Activated CD4-positive, alpha-beta memory T cell treated with anti-CD3 and anti-CD28 coated beads for 36 hours (primary cell): ENCODE measurements at regions not wholly inside any gene's neighbourhood (a gene's known extent, or its start where the extent isn't known, plus 50 kb on each side); places are given as distances from the start of the nearest gene placed in this dataset.
"Not testable (repeated sequence)": the region's sequence is repeated elsewhere in the genome, so short reads cannot be mapped to it uniquely, and the experiment has no call there.

Experiments
- CTCF ChIA-PET: fragments of 350-600 bp; sonication (Branson Sonifier 250); formaldehyde crosslinking; loops from one replicate; lab custom pipeline; 2021; ENCODE audit warnings: antibody characterized with exemption, inconsistent platforms; lab: Charles Lee
- POLR2A ChIA-PET: fragments of 350-600 bp; sonication (Branson Sonifier 250); formaldehyde crosslinking; loops from one replicate; lab custom pipeline; 2021; ENCODE audit warnings: antibody characterized with exemption; lab: Charles Lee
- DNase-seq: peaks from one replicate; pipeline ENCODE4 v3.0.0-alpha.2; 2020
- H3K27ac Mint-ChIP-seq: one replicate; pipeline ENCODE4 v1.8.0; 2021; ENCODE audit warnings: mixed read lengths
- H3K27me3 Mint-ChIP-seq: one replicate; pipeline ENCODE4 v1.8.0; 2021; ENCODE audit warnings: mixed read lengths
- H3K36me3 Mint-ChIP-seq: one replicate; pipeline ENCODE4 v1.8.0; 2021; ENCODE audit warnings: mixed read lengths
- H3K4me1 Mint-ChIP-seq: one replicate; pipeline ENCODE4 v1.8.0; 2021; ENCODE audit warnings: low read depth, mixed read lengths
- H3K4me3 Mint-ChIP-seq: one replicate; pipeline ENCODE4 v1.8.0; 2021; ENCODE audit warnings: mild to moderate bottlenecking, mixed read lengths
- H3K9me3 Mint-ChIP-seq: one replicate; pipeline ENCODE4 v1.8.0; 2021; ENCODE audit warnings: mixed read lengths
- intact Hi-C: fragments of 100-400 bp; cut with micrococcal nuclease; formaldehyde crosslinking; loops from one replicate; pipeline ENCODE4 v1.15.1; 2023

DNA sequence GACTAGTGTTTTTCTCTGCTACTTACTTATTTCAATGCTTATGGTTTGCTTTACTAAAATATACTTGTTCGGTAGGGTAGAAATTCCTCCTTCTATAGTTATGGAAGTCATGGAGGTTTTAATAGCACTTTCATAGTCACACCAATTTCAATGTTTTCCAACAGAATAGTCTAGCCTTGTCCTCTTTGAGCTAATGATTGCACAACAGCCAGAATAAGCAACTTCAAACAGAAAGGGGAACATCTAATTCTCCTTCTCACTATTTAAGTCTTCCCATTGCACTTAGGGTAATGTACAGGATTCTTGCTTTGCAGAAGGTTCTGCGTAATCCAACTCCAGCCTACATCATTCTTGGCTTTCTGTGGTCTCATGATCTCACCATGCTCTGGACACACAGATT is 287.7 kb upstream of the GCFC2 start:
- intact Hi-C loops, result no loop called here
- no peak for DNase-seq

GRCh38 chr2:75994759-75995158 is 284.0 kb upstream of the GCFC2 start:
- Mint-ChIP-seq H3K36me3 (no peaks in the 10 kb centered on the region), H3K9me3 (peaks cover 38% of the 10 kb centered on the region), H3K27me3 (no peaks in the 10 kb centered on the region), H3K4me1 (no peaks in the 10 kb centered on the region), H3K27ac (no peak overlapping the region), H3K4me3 (no peak overlapping the region)
- POLR2A ChIA-PET, result no interaction called here
- intact Hi-C loops, result no loop called here
- CTCF ChIA-PET, result no interaction called here
- no peak for DNase-seq

More for the DNA sequence above, 287.7 kb upstream of the GCFC2 start:
- POLR2A ChIA-PET, result no interaction called here
- H3K9me3 Mint-ChIP-seq, result peaks cover 30% of the 10 kb centered on the region
- no peaks in the 10 kb centered on the region for H3K27me3 Mint-ChIP-seq
- no peak overlapping the region for H3K4me3 Mint-ChIP-seq
- CTCF ChIA-PET, result no interaction called here
- H3K27ac Mint-ChIP-seq, result no peak overlapping the region
- no peaks in the 10 kb centered on the region for H3K36me3 Mint-ChIP-seq
- H3K4me1 Mint-ChIP-seq, result no peaks in the 10 kb centered on the region

GRCh38 chr2:75988622-75989021 is 277.9 kb upstream of the GCFC2 start:
- H3K27ac Mint-ChIP-seq, H3K4me1 Mint-ChIP-seq, H3K27me3 Mint-ChIP-seq, H3K4me3 Mint-ChIP-seq, CTCF ChIA-PET, intact Hi-C loops, DNase-seq, H3K36me3 Mint-ChIP-seq, POLR2A ChIA-PET: not testable (repeated sequence)
- peaks cover 28% of the 10 kb centered on the region for H3K9me3 Mint-ChIP-seq

- peaks cover 16% of the 10 kb centered on the region for H3K9me3 Mint-ChIP-seq
- ChIA-PET POLR2A (no interaction called here), CTCF (no interaction called here)
- no peaks in the 10 kb centered on the region for H3K27me3 Mint-ChIP-seq
- H3K4me3 Mint-ChIP-seq, result no peak overlapping the region
- H3K27ac Mint-ChIP-seq, result no peak overlapping the region
- DNase-seq, result no peak
- intact Hi-C loops, result no loop called here
- no peaks in the 10 kb centered on the region for H3K4me1 Mint-ChIP-seq
- no peaks in the 10 kb centered on the region for H3K36me3 Mint-ChIP-seq
Measured at GRCh38 chr2:75986617-75987016, 275.9 kb upstream of the GCFC2 start.

GRCh38 chr2:75982719-75983118 is 272.0 kb upstream of the GCFC2 start:
- ChIA-PET CTCF (no interaction called here), POLR2A (no interaction called here)
- H3K4me3 Mint-ChIP-seq, result no peak overlapping the region
- H3K36me3 Mint-ChIP-seq, result no peaks in the 10 kb centered on the region
- no peaks in the 10 kb centered on the region for H3K4me1 Mint-ChIP-seq
- no peak for DNase-seq
- intact Hi-C loops, result no loop called here
- H3K9me3 Mint-ChIP-seq, result peaks cover 10% of the 10 kb centered on the region
- no peak overlapping the region for H3K27ac Mint-ChIP-seq
- H3K27me3 Mint-ChIP-seq, result no peaks in the 10 kb centered on the region

- Mint-ChIP-seq H3K4me3 (no peak overlapping the region), H3K36me3 (no peaks in the 10 kb centered on the region), H3K9me3 (peaks cover 1% of the 10 kb centered on the region), H3K27ac (no peak overlapping the region), H3K4me1 (no peaks in the 10 kb centered on the region), H3K27me3 (no peaks in the 10 kb centered on the region)
- intact Hi-C loops, result no loop called here
- CTCF ChIA-PET, result no interaction called here
- POLR2A ChIA-PET, result no interaction called here
- no peak for DNase-seq
Measured at GRCh38 chr2:75964646-75965045, 253.9 kb upstream of the GCFC2 start.

DNA sequence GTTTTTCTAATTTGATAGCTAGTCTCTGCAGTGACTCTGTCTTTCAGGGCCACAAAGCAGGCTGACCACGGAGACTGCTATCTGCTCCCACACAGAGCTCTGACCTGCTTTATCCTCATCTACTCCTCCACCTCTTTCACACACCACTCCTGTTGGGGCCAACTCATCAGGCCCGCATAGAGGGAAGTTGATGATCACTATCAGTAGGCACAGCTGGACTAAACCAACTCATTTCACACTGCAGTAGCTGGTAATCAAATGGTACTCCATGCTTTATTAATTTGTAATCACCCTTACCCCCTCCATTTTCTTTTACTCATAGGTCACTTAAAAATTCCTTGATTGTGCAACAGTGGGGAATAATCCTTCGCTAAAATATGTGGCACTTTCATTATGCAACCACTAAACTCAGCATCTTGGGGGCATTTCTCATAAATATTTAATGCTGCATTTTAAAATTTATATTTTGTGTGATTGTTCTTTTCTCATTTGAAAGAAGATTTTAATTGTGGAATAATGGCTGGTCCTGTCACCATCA is 249.8 kb upstream of the GCFC2 start:
- Mint-ChIP-seq H3K9me3 (no peaks in the 10 kb centered on the region), H3K4me3 (no peak overlapping the region), H3K27me3 (no peaks in the 10 kb centered on the region), H3K4me1 (no peaks in the 10 kb centered on the region), H3K36me3 (no peaks in the 10 kb centered on the region), H3K27ac (no peak overlapping the region)
- CTCF ChIA-PET, result no interaction called here
- DNase-seq, result no peak
- POLR2A ChIA-PET, result no interaction called here
- intact Hi-C loops, result no loop called here

GRCh38 chr2:75959724-75960471 is 249.2 kb upstream of the GCFC2 start:
- POLR2A ChIA-PET, result no interaction called here
- no peak for DNase-seq
- H3K4me3 Mint-ChIP-seq, result no peak overlapping the region
- H3K9me3 Mint-ChIP-seq, result no peaks in the 10 kb centered on the region
- no peaks in the 10 kb centered on the region for H3K27me3 Mint-ChIP-seq
- intact Hi-C loops, result no loop called here
- CTCF ChIA-PET, result no interaction called here
- H3K4me1 Mint-ChIP-seq, result no peaks in the 10 kb centered on the region
- no peak overlapping the region for H3K27ac Mint-ChIP-seq
- H3K36me3 Mint-ChIP-seq, result no peaks in the 10 kb centered on the region

DNA sequence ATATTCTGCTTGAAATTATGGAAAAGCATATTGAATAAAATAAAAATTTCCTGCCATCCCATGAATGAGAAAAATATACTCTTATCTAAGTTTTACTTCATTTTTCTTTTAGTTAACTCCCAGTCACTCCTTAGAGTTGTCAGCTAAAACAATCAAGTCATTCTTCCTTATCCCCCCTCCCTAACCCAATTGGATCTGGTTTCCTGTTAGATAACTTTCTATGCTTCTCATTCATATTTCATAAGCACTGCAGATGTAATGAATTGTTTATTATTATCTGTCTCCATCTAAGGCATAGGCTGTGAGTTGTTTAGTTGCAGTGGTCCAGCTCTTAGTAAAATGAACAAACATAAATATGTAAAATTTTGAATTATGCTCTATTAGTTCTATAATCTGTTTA is 244.0 kb upstream of the GCFC2 start:
- intact Hi-C loops, result no loop called here
- ChIA-PET CTCF (no interaction called here), POLR2A (no interaction called here)
- Mint-ChIP-seq H3K36me3 (no peaks in the 10 kb centered on the region), H3K9me3 (no peaks in the 10 kb centered on the region), H3K4me1 (no peaks in the 10 kb centered on the region), H3K27me3 (no peaks in the 10 kb centered on the region), H3K27ac (no peak overlapping the region), H3K4me3 (no peak overlapping the region)
- DNase-seq, result no peak

GRCh38 chr2:75952173-75952572 is 241.5 kb upstream of the GCFC2 start:
- no peak overlapping the region for H3K27ac Mint-ChIP-seq
- no peak overlapping the region for H3K4me3 Mint-ChIP-seq
- ChIA-PET CTCF (no interaction called here), POLR2A (no interaction called here)
- no peaks in the 10 kb centered on the region for H3K27me3 Mint-ChIP-seq
- no peak for DNase-seq
- H3K9me3 Mint-ChIP-seq, result no peaks in the 10 kb centered on the region
- no peaks in the 10 kb centered on the region for H3K4me1 Mint-ChIP-seq
- intact Hi-C loops, result no loop called here
- H3K36me3 Mint-ChIP-seq, result no peaks in the 10 kb centered on the region

DNA sequence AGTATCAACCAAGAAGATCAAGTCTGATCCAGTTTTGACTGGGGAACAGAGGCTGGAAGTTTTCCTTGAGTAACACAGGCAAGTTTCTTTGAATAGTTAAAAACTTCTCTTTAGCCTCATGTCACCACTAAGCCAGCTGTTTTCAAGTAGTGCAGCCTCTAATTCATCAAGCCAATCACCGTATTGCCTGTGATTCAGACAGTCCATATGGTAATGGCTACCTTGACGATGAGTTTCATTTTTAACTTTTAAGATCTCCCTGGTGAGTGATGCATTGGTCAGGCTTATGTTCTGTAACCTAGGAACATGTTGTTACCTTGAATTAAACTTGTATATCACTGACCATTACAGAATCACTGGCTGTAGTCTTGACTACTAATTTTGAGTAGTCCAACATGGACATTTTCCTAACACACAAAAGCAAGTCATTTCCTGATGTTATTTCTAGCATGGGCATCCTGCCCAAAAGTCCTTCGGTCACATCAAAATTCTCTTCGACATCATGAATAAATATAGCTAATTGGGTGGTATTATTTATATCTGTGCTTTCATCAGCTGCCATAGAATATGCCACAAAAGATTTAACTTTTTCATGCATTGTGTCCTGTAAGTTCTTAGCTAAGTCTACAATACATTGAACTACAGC is 238.8 kb upstream of the GCFC2 start:
- H3K9me3 Mint-ChIP-seq, result peaks cover 2% of the 10 kb centered on the region
- POLR2A ChIA-PET, result no interaction called here

DNA sequence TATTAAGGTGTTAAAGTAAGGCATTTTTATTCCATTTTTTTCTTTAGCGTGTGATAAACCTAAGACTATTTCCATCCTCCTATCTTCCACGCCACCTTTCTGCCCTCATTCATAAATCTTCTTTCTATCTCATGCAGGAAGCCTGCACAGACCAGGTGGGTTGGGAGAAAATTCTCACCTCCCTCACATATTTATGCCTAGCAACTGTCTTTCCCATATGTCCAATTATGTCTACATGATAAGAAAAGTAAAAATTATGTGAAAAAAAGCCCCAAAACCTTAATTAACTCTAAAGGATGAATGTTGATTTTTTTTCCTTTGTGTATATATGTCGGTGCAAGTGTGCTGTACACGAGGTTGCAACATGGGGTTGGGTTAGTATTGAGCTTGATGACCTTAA is 225.6 kb upstream of the GCFC2 start:
- CTCF ChIA-PET, result no interaction called here
- intact Hi-C loops, result no loop called here

More for the DNA sequence above, 238.8 kb upstream of the GCFC2 start:
- intact Hi-C loops, result no loop called here
- H3K27me3 Mint-ChIP-seq, result no peaks in the 10 kb centered on the region
- H3K4me3 Mint-ChIP-seq, result no peak overlapping the region
- no peak overlapping the region for H3K27ac Mint-ChIP-seq
- CTCF ChIA-PET, result no interaction called here
- H3K4me1 Mint-ChIP-seq, result no peaks in the 10 kb centered on the region
- H3K36me3 Mint-ChIP-seq, result no peaks in the 10 kb centered on the region
- DNase-seq, result no peak

DNA sequence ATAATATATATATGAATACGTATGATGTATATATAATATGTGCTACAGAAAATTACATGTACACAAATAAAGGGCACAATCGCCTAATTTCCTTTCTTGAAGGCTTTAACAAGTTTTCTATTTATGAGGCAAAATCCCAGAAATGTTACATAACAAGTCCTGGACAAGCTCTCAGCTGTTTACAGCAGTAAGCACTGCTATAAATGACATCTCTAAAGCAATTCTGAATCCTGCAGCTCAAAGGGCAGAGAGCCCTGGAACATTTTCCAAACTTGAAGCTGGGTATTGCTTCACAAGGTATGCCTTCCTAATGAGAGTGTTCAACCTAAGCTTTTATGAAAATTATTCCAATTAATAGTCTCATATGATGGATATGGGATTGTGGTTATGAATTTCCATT is 222.3 kb upstream of the GCFC2 start:
- Mint-ChIP-seq H3K36me3 (no peaks in the 10 kb centered on the region), H3K9me3 (no peaks in the 10 kb centered on the region), H3K27ac (no peak overlapping the region), H3K4me1 (no peaks in the 10 kb centered on the region), H3K27me3 (no peaks in the 10 kb centered on the region), H3K4me3 (no peak overlapping the region)
- ChIA-PET POLR2A (no interaction called here), CTCF (no interaction called here)
- intact Hi-C loops, result no loop called here
- no peak for DNase-seq

More for the DNA sequence above, 225.6 kb upstream of the GCFC2 start:
- no peak for DNase-seq
- Mint-ChIP-seq H3K4me3 (no peak overlapping the region), H3K36me3 (no peaks in the 10 kb centered on the region), H3K27me3 (no peaks in the 10 kb centered on the region), H3K9me3 (peaks cover 5% of the 10 kb centered on the region), H3K4me1 (no peaks in the 10 kb centered on the region), H3K27ac (no peak overlapping the region)
- POLR2A ChIA-PET, result no interaction called here
